Epithelial cell of proximal tubule (primary cell): ENCODE measurements at regions not wholly inside any gene's neighbourhood (a gene's known extent, or its start where the extent isn't known, plus 50 kb on each side); places are given as distances from the start of the nearest gene placed in this dataset.
A peak's percentile ranks its signal among the peaks of the same experiment; 100 is the strongest.

Experiments
- DNase-seq: peaks from one replicate; pipeline ENCODE4 v3.0.0-alpha.2; 2011; ENCODE audit warnings: low read depth
- H3K4me3 ChIP-seq: 2 replicates; pipeline ENCODE4 v1.5.1; 2011; ENCODE audit warnings: low read depth, mild to moderate bottlenecking, low read length
- TF ChIP-seq, protein P1 (sequence below): conservative IDR thresholded peaks from 2 replicates; pipeline ENCODE4 v1.5.1; 2012; ENCODE audit warnings: low read depth, mild to moderate bottlenecking, low read length

DNA sequence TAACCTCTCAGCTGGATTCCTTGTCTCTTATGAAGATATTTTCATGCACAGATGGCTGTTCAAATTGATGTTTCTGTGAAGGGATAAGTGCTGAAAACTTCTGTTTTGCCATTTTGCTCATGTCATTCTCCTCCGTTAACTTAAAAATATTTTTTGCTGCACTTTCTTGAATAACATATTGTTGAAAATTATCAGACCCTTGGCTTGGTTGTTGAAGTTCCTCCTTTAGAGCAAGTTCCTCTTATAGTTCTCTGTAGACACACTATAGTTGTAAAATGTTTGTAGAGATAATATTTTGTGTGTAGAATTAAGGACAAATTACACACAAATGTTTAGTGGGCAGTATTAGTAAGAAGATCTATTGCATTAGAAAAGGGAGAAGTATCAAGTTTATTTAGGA is 300.4 kb downstream of the SV2B start:
- H3K4me3 ChIP-seq = no peak overlapping the region
- no peak for DNase-seq
- TF ChIP-seq, protein P1, sequence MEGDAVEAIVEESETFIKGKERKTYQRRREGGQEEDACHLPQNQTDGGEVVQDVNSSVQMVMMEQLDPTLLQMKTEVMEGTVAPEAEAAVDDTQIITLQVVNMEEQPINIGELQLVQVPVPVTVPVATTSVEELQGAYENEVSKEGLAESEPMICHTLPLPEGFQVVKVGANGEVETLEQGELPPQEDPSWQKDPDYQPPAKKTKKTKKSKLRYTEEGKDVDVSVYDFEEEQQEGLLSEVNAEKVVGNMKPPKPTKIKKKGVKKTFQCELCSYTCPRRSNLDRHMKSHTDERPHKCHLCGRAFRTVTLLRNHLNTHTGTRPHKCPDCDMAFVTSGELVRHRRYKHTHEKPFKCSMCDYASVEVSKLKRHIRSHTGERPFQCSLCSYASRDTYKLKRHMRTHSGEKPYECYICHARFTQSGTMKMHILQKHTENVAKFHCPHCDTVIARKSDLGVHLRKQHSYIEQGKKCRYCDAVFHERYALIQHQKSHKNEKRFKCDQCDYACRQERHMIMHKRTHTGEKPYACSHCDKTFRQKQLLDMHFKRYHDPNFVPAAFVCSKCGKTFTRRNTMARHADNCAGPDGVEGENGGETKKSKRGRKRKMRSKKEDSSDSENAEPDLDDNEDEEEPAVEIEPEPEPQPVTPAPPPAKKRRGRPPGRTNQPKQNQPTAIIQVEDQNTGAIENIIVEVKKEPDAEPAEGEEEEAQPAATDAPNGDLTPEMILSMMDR = no peak

DNA sequence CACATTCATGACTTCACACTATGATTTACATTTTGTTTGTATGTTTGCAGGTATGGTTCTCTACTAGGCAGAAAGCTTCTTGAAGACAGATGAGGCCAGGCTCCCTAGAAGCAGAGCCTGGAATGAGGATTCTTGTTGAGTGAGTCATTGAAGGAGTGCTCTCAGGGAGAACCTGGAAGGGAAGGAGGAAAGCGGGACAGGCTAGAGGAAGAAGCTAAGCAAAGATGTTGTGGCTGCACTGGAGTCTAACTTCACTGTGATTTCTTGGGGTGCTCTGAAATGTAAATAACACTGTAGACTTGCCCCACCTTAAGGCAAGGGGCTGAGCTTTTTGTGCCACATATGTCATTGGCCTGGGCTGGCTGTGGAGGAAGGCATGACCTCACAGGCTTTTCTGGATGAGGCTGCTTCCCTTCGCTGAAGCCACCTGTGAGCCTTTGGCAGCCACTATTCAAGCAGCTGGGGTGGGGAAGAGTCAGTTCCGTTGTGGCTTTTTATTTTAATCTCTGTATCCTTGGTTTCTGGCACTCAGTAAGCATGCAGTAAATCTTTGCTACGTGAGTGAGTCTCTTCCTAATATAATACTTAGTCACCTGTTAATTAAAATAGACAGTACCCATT is 307.3 kb downstream of the SV2B start:
- TF ChIP-seq, protein P1 = no peak
- H3K4me3 ChIP-seq = no peak overlapping the region
- peak; percentile 38 for DNase-seq

DNA sequence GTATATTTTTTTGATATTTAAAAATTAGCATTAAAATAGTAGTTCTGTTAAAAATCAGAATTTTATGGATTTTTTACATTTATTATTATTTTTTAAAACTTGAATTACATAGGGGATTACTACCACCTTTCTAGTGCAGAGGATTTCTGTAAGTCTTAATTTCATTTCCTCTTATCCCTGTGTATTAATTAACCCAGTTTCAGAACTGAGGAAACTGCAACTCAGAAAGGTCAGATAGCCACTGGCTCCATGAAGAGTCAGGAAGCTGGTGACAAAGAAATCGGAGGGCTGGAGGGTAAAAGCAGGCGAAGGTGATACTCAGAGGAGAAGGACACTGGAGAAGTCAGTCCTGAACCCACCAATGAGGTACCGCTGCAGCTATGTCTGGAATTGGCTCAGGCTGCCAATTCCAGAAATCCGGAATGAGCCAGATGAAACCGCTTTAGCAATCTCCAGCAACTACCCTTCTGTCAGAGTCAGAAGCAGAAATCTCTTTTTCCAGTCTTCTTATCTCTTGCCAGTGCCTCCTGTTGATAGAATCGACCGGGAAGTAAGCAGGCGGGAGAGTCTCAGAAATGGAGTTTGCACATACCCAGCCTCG is 308.5 kb downstream of the SV2B start:
- DNase-seq = no peak
- H3K4me3 ChIP-seq = peak overlapping the region; percentile 22
- TF ChIP-seq, protein P1 = no peak

DNA sequence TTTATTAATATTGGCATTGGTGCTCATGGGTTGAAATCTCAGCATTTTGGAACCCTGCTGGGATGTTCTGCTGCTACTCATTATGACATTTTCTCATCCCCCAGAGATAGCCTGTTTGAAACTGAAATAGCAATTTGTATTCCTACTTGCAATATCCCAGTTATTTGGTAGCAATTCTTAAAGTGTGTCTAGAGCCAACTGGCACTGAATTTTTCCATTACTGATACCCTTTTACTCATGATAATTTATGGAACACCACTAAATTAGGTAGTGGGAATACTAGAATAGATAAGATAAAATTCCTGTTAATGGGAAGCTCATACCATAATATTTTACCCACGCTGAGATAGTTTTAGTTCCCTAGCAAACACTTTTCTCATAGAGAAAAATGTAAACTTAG is 309.3 kb downstream of the SV2B start:
- TF ChIP-seq, protein P1 = no peak
- DNase-seq = no peak
- H3K4me3 ChIP-seq = no peak overlapping the region

DNA sequence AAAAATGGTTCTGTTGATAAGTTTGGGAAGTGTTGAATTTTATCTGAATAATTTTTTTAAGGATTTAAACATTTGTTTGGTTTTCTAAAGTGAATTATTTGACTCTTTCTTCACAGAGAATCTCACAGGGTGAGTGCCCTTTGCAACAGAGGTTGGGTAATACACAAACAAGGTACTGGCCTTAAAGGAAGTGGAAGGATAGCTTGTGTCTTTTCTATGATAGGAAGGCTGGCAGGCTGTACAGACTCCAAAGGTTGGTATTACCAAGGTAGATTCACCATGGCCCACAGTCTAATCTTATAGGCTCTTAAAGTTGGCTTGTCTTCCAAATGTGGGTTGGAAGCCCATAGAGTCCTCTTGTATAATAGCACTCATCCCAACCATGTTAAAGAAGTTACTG is 311.5 kb downstream of the SV2B start:
- H3K4me3 ChIP-seq = no peak overlapping the region
- DNase-seq = no peak
- TF ChIP-seq, protein P1 = no peak

DNA sequence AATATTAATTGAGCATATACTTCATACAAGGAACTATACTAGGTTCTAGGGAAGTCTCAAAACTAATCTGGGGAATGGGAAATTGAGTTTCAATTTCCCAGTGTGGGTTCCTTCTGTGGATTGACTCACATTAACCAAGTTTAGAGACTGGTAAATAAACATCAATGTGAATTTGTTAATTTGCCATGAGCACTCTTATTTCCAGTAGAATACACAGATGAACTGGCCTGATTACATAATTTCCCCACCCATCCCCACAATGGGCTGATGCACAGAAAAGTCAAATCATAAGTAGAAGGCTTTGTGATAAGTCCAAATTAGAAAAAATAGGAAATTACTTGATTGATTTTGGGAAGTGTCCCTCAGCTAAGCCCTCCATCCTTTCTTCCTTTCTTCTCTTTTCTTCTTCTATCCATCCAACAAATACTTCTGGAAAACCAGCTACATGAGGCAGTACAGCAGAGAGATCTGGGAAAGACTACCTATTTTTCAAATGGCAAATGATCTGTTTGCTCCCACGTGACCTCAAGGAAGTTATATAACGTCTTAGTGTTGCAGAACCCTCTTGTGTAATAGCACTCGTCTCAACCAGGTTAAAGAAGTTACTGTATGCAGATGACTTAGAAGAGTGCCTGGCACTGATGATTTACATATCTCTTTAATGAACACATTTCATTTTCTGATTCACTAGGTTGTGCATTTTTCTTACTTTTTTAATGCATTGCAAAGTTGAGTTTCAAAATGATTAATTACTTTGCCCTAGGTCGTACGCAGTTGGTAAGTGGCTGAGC is 312.3 kb downstream of the SV2B start:
- no peak overlapping the region for H3K4me3 ChIP-seq
- no peak for DNase-seq
- TF ChIP-seq, protein P1 = no peak
